ENCODE measurements at regions not wholly inside any gene's neighbourhood (a gene's known extent, or its start where the extent isn't known, plus 50 kb on each side); places are given as distances from the start of the nearest gene placed in this dataset.

DNA sequence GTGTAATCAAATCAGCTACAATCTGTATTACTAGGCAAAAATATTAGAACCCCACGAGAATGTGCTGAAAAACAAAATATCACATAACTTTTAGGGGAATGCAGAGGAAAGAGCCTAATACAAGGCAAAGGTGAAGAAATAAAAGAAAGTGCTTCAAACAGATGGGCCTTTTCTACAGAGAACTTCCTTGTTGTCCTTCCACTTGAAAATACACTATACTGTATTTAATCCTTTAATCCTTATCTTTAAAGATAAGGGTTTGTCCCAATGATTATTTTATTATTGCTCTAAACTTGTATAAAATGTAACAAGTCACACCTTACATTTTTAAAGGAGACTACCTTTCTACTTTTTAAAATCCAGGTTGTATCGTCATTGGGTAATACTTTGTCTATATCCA lies 296.5 kb downstream of the NDFIP2 start:
- TF ChIP-seq, protein P1, sequence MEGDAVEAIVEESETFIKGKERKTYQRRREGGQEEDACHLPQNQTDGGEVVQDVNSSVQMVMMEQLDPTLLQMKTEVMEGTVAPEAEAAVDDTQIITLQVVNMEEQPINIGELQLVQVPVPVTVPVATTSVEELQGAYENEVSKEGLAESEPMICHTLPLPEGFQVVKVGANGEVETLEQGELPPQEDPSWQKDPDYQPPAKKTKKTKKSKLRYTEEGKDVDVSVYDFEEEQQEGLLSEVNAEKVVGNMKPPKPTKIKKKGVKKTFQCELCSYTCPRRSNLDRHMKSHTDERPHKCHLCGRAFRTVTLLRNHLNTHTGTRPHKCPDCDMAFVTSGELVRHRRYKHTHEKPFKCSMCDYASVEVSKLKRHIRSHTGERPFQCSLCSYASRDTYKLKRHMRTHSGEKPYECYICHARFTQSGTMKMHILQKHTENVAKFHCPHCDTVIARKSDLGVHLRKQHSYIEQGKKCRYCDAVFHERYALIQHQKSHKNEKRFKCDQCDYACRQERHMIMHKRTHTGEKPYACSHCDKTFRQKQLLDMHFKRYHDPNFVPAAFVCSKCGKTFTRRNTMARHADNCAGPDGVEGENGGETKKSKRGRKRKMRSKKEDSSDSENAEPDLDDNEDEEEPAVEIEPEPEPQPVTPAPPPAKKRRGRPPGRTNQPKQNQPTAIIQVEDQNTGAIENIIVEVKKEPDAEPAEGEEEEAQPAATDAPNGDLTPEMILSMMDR (IDR thresholded peaks at IDR 0.05), result no peak
- TF ChIP-seq POLR2AphosphoS5 (IDR thresholded peaks at IDR 0.05) (no peak), POLR2A (IDR thresholded peaks at IDR 0.05) (no peak)

Data from prostate gland (tissue), 2 donors.